SK-N-SH treated with all-trans-retinoic acid at 6 μM for 48 hours (cell line): ENCODE measurements at regions not wholly inside any gene's neighbourhood (a gene's known extent, or its start where the extent isn't known, plus 50 kb on each side); places are given as distances from the start of the nearest gene placed in this dataset.

Source experiments
- ATAC-seq: fragments of 200-7000 bp; cut with Tn5 transposase; 3 replicates; pipeline ENCODE4 v1.9.1; 2020; ENCODE audit warnings: mild to moderate bottlenecking, moderate library complexity
- ARNTL ChIP-seq: fragments of 450-650 bp; formaldehyde crosslinking; IDR thresholded peaks from 2 replicates; pipeline ENCODE4 v1.5.0; 2020; ENCODE audit warnings: low read depth, mild to moderate bottlenecking, moderate library complexity, borderline replicate concordance
- BACH2 ChIP-seq: fragments of 250-450 bp; sonication (Bioruptor Pico); IDR thresholded peaks from 2 replicates; pipeline ENCODE4 v1.9.0; 2021; ENCODE audit warnings: mild to moderate bottlenecking, borderline replicate concordance
- CREB5 ChIP-seq: fragments of 250-450 bp; sonication (Bioruptor Pico); IDR thresholded peaks from 2 replicates; pipeline ENCODE4 v1.5.1; 2020; ENCODE audit warnings: low read depth, mild to moderate bottlenecking, moderate library complexity
- CSRNP3 ChIP-seq: fragments of 250-450 bp; sonication (Bioruptor Pico); IDR thresholded peaks from 2 replicates; pipeline ENCODE4 v1.5.1; 2021; ENCODE audit warnings: mild to moderate bottlenecking, moderate library complexity
- GLIS3 ChIP-seq: fragments of 250-450 bp; sonication (Bioruptor Pico); IDR thresholded peaks from 2 replicates; pipeline ENCODE4 v1.5.0; 2020; ENCODE audit warnings: mild to moderate bottlenecking, moderate library complexity
- ISL1 ChIP-seq: fragments of 250-450 bp; sonication (Bioruptor Pico); IDR thresholded peaks from 2 replicates; pipeline ENCODE4 v2.1.2; 2022; ENCODE audit warnings: mild to moderate bottlenecking, moderate library complexity
- SNAI2 ChIP-seq: fragments of 250-450 bp; sonication (Bioruptor Pico); IDR thresholded peaks from 2 replicates; pipeline ENCODE4 v1.5.0; 2020; ENCODE audit warnings: mild to moderate bottlenecking, moderate library complexity
- TCF4 ChIP-seq: fragments of 250-450 bp; sonication (Bioruptor Pico); IDR thresholded peaks from 2 replicates; pipeline ENCODE4 v1.8.0; 2021; ENCODE audit warnings: mild to moderate bottlenecking, moderate library complexity, borderline replicate concordance
- ZFP30 ChIP-seq: fragments of 450-650 bp; formaldehyde crosslinking; IDR thresholded peaks from 2 replicates; pipeline ENCODE4 v1.5.0; 2022; ENCODE audit warnings: mild to moderate bottlenecking, moderate library complexity

GRCh38 chrX:49748211-49748956 lies 52.6 kb upstream of the PAGE1 start:
- ATAC-seq: no peak

GRCh38 chrX:49746306-49746705 lies 50.5 kb upstream of the PAGE1 start:
- no peak for ATAC-seq
- TF ChIP-seq CREB5 (CRISPR knock-in tag): no peak
- TF ChIP-seq BACH2 (CRISPR knock-in tag): no peak
- no peak for TF ChIP-seq CSRNP3 (CRISPR knock-in tag)
- no peak for TF ChIP-seq ISL1 (CRISPR knock-in tag)
- no peak for TF ChIP-seq ARNTL (CRISPR knock-in tag)
- TF ChIP-seq GLIS3 (CRISPR knock-in tag): no peak
- no peak for TF ChIP-seq SNAI2 (CRISPR knock-in tag)
- no peak for TF ChIP-seq ZFP30 (CRISPR knock-in tag)

More at GRCh38 chrX:49748211-49748956, 52.6 kb upstream of the PAGE1 start:
- TF ChIP-seq TCF4: no peak
